Stimulated activated CD8-positive, alpha-beta memory T cell treated with anti-CD3 and anti-CD28 coated beads, Interleukin-7, amount 100 ng/mL, for 4 hours (primary cell): ENCODE measurements at regions not wholly inside any gene's neighbourhood (a gene's known extent, or its start where the extent isn't known, plus 50 kb on each side); places are given as distances from the start of the nearest gene placed in this dataset.
"Not testable (repeated sequence)": the region's sequence is repeated elsewhere in the genome, so short reads cannot be mapped to it uniquely, and the experiment has no call there.

Source experiments
- DNase-seq, 2 donors: peaks; one replicate each; pipeline ENCODE4 v3.0.0-alpha.2; 2020; ENCODE audit warnings: low read depth in 2 of 2

DNA sequence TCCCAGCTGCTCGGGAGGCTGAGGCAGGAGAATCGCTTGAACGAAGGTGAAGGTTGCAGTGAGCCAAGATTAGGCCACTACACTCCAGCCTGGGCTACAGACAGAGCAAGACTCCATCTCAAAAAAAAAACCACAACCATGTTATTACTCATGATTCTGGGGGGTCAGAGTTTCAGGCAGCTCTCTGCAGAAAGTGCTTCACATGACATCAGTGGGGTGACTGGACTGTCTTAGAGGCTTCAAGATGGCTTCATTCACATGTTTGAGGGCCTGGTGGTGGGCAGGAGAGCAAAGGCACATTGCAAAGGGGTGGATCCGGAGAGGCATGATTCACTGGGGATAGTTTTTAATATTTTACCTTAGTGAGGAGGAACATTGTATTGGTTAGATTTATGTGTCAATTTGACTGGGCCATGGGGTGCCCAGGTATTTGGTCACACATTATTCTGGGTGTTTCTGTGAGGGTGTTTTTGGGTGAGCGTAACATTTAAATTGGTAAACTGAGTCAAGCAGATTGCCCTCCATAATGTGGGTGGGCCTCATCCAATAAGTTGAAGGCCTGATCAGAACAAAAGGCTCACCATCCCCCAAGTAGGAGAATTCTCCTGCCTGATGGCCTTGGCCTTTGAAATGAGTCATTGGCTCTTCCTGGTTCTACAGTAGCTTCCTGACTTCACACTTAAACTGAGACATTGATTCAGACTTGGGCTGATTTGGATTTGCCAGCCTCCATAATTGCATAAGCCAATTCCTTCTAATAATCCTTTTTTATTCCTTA lies 109.8 kb downstream of the GOSR1 start:
- DNase-seq = no peak

DNA sequence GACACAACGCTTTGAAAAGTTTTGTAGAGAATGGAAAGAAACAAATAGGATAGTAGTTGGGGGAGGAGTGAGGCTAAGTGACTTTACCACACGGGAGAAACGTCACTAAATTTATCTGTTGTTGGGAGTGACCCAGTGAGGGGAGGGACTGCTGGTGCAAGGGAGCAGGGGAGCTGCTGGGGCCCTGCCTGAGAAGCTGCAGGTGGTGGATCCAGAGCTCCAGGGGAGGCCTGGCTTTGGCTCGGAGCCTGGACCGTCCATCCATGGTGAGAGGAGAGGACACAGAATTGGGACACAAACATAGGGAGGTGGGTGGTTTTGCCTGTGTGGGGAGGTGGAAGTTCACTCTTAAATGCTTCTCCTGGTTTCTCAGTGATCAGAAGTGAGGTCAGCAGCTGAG lies 107.6 kb downstream of the GOSR1 start:
- DNase-seq = no peak

DNA sequence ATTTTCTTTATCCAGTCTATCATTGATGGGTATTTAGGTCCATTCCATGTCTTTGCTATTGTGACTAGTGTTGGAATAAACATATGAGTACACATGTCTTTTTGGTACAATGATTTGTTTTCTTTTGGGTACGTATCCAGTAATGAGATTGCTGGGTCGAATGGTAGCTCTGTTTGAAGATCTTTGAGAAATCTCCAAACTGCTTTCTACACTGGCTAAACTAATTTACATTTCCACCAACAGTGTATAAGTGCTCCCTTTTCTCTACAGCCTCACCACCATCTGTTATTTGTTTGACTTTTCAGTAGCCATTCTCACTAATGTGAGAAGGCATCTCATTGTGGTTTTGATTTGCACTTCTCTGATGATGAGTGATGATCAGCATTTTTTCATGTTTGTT lies 103.7 kb downstream of the GOSR1 start:
- no peak for DNase-seq

DNA sequence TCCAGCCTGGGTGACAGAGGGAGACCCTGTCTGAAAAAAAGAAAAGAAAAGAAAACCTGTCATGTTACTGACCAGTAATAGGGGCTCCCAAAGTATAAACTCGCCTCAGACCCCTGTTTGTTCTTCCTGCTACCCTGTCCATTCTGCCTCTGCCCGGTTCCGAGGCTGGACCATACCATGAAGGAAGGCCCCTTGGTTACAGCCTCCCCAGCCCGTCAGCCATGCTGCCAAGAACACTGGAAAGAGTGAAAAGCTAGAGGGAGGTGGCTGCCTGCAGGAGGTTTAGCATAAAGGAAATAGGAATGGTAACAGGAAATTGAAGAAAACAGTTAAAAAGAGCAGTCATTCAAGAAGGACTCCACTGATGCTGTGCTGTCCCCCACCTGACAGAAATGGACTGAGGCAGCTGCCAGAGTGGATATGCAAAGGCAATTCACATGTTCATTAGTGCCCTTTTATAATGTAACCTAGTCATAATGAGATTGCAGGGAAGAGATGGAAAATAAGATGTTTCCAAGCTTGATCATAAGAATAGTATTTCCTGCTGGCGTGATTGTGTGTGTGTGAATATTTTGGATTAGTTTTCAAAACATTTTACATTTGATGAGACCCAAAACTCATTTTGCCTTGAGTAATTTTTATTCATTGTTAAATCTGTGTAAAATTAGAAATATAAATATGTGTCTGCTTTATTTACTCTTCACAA lies 102.6 kb downstream of the GOSR1 start:
- DNase-seq = no peak

DNA sequence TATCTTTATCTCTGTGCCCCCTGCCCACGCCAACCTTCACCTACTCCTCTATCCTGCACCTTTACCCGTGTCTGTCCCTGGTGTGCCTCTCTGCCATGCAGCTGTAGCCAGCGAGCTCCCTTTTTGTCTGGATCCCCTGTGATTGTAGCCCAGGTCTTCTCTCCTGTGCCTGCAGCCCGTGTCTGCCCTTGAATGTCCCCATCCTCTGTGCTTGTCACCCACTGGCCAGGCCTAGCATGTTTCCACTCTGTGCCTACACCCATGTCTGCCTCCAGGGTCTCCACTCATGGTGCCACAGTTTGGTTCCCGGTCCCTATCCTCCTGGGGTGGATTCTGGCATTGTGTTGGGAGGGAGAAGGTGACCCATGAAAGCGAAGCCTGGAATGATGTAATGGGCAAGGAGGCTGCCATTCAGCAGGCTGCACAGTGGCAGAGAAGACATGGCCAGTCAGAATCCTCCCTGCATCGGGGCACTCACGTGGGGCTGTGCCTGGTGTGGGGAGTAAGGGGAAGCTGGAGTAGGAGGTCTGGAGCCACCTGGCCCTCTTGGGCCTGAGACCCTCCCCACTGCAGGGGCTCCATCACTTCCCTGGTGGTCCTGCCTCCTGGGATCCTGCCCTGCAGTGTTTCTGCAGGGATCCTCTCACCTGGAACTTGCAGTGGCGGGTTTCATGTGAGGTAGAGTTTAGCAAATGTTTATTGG lies 101.0 kb downstream of the GOSR1 start:
- DNase-seq = not testable (repeated sequence)
